Tibial nerve (tissue), 4 donors: ENCODE measurements at regions not wholly inside any gene's neighbourhood (a gene's known extent, or its start where the extent isn't known, plus 50 kb on each side); places are given as distances from the start of the nearest gene placed in this dataset.

ENCODE experiments used
- DNase-seq, 2 donors: peaks; one replicate each; pipeline ENCODE4 v3.0.0-alpha.2; 2019; ENCODE audit warnings: low spot score in 2 of 2
- H3K27ac ChIP-seq, 4 donors: fragments of 200-600 bp; sonication (generic) in 3 of 4; one replicate each; pipeline ENCODE4 v1.5.1; 2017 to 2019; ENCODE audit warnings: mild to moderate bottlenecking in 1 of 4
- H3K27me3 ChIP-seq, 2 donors: fragments of 200-600 bp; sonication (generic) in 1 of 2; one replicate each; pipeline versions ENCODE4 v1.5.1 to v1.6.0; 2017 to 2019
- H3K36me3 ChIP-seq, 3 donors: fragments of 200-600 bp; sonication (generic); one replicate each; pipeline ENCODE4 v1.5.1; 2018 to 2019
- H3K4me1 ChIP-seq, 4 donors: fragments of 200-600 bp; sonication (generic) in 3 of 4; one replicate each; pipeline ENCODE4 v1.5.1; 2017 to 2019
- H3K4me3 ChIP-seq, 4 donors: fragments of 200-600 bp; sonication (generic) in 3 of 4; one replicate each; pipeline ENCODE4 v1.5.1; 2017 to 2019; ENCODE audit warnings: mild to moderate bottlenecking in 1 of 4, moderate library complexity in 1 of 4
- H3K9me3 ChIP-seq, 4 donors: fragments of 200-600 bp; sonication (generic) in 3 of 4; one replicate each; pipeline ENCODE4 v1.5.1; 2017 to 2019
- CTCF ChIP-seq, 5 experiments: fragments of 200-600 bp in 3 of 5; fragments of 450-650 bp in 2 of 5; sonication (generic) in 3 of 5; IDR thresholded peaks; one replicate each; pipeline ENCODE4 v1.5.1; 2016 to 2019; ENCODE audit warnings: antibody characterized with exemption in 5 of 5, mild to moderate bottlenecking in 3 of 5, moderate library complexity in 2 of 5
- EP300 ChIP-seq, 2 donors: sonication (generic); formaldehyde crosslinking; IDR thresholded peaks; one replicate each; pipeline ENCODE4 v1.6.1; 2017; ENCODE audit warnings: antibody characterized with exemption in 2 of 2, mild to moderate bottlenecking in 1 of 2
- POLR2A ChIP-seq, 2 donors: fragments of 450-650 bp; IDR thresholded peaks; one replicate each; pipeline ENCODE4 v1.6.1; 2017; ENCODE audit warnings: antibody characterized with exemption in 2 of 2, mild to moderate bottlenecking in 2 of 2, moderate library complexity in 2 of 2
- WGBS, 2 donors: methylation state at CpG; one replicate each; pipeline ENCODE4 v1.1.5; 2018; 5-methylcytosine and 5-hydroxymethylcytosine counted together

GRCh38 chr4:123121241-123121907, 199.0 kb upstream of the NUDT6 start:
- DNase-seq: no peak
- H3K9me3 ChIP-seq: no peaks in the 10 kb centered on the region
- H3K27ac ChIP-seq: no peak overlapping the region
- 63 to 64% methylated on average over 2 of the region's 2 CpGs for WGBS, 2 donors
- no peaks in the 10 kb centered on the region for H3K27me3 ChIP-seq
- H3K36me3 ChIP-seq: no peaks in the 10 kb centered on the region
- peaks cover 0 to 2% (median under 1%) of the 10 kb centered on the region in 4 donors for H3K4me1 ChIP-seq
- no peak overlapping the region for H3K4me3 ChIP-seq
- TF ChIP-seq CTCF (IDR thresholded peaks at IDR 0.05) (no peak), POLR2A (IDR thresholded peaks at IDR 0.05) (no peak), EP300 (IDR thresholded peaks at IDR 0.05) (no peak)

- Histone ChIP-seq H3K4me1 (peaks cover 0 to 8% (median 0%) of the 10 kb centered on the region in 4 donors), H3K9me3 (no peaks in the 10 kb centered on the region), H3K4me3 (no peak overlapping the region), H3K27me3 (no peaks in the 10 kb centered on the region), H3K27ac (no peak overlapping the region), H3K36me3 (no peaks in the 10 kb centered on the region)
- WGBS, 2 donors: 89 to 95% methylated on average over 1 of the region's 1 CpG
- DNase-seq: no peak
- TF ChIP-seq POLR2A (IDR thresholded peaks at IDR 0.05) (no peak), CTCF (IDR thresholded peaks at IDR 0.05) (no peak)
Measured at GRCh38 chr4:123125477-123125876, 203.1 kb upstream of the NUDT6 start.

- 66% methylated on average over 1 of the region's 1 CpG for WGBS, 2 donors
- Histone ChIP-seq H3K9me3 (no peaks in the 10 kb centered on the region), H3K27ac (peak overlapping the region in 1 of 4 donors; percentile 38), H3K4me3 (no peak overlapping the region), H3K27me3 (no peaks in the 10 kb centered on the region), H3K36me3 (no peaks in the 10 kb centered on the region), H3K4me1 (peaks cover 0 to 8% (median 0%) of the 10 kb centered on the region in 4 donors)
- peak in 4 of 5 experiments; percentile 5 to 44 (median 24) for TF ChIP-seq CTCF (IDR thresholded peaks at IDR 0.05)
- TF ChIP-seq EP300 (IDR thresholded peaks at IDR 0.05): no peak
- no peak for DNase-seq
Measured at GRCh38 chr4:123127218-123127617, 204.8 kb upstream of the NUDT6 start.

- Histone ChIP-seq H3K27me3 (no peaks in the 10 kb centered on the region), H3K4me3 (no peak overlapping the region), H3K9me3 (no peaks in the 10 kb centered on the region), H3K27ac (no peak overlapping the region), H3K4me1 (peaks cover 0 to 8% (median 0%) of the 10 kb centered on the region in 4 donors), H3K36me3 (peaks cover 0 to under 1% (median 0%) of the 10 kb centered on the region in 3 donors)
- no peak for DNase-seq
- TF ChIP-seq CTCF (IDR thresholded peaks at IDR 0.05): no peak
- TF ChIP-seq EP300 (IDR thresholded peaks at IDR 0.05): no peak
- no peak for TF ChIP-seq POLR2A (IDR thresholded peaks at IDR 0.05)
- 70 to 77% methylated on average over 2 of the region's 2 CpGs for WGBS, 2 donors
Measured at GRCh38 chr4:123127875-123128274, 205.5 kb upstream of the NUDT6 start.

- Histone ChIP-seq H3K4me1 (no peaks in the 10 kb centered on the region), H3K9me3 (no peaks in the 10 kb centered on the region), H3K27ac (no peak overlapping the region), H3K27me3 (no peaks in the 10 kb centered on the region), H3K4me3 (no peak overlapping the region), H3K36me3 (peaks cover 0 to 3% (median 0%) of the 10 kb centered on the region in 3 donors)
- TF ChIP-seq EP300 (IDR thresholded peaks at IDR 0.05) (no peak), POLR2A (IDR thresholded peaks at IDR 0.05) (no peak), CTCF (IDR thresholded peaks at IDR 0.05) (no peak)
- 74 to 81% methylated on average over 4 of the region's 4 CpGs for WGBS, 2 donors
- no peak for DNase-seq
Measured at GRCh38 chr4:123133397-123134050, 211.1 kb upstream of the NUDT6 start.
